ENCODE measurements at regions not wholly inside any gene's neighbourhood (a gene's known extent, or its start where the extent isn't known, plus 50 kb on each side); places are given as distances from the start of the nearest gene placed in this dataset.

DNA sequence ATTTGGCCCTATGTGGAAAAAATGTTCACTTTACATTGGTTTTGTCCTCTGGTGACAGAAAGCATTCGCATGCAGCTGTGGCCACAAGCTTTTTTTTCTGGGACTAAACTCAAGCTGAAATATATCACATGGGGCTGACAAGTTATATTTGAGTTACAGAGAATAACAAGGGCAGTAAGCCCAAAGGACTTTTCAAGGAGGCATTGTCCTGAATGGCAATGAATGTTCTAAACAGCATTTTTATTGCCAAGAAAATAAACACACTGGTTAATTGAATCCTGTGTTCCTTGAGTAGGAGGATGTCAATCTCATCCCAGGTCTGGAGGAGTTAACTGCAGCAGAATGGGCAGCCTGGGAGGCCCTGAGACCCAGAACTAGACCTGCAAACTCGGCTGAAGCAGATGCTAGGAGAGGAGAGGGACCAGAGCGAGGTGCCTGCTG lies 114.5 kb downstream of the COPRS start:
- H3K27me3 ChIP-seq = no peaks in the 10 kb centered on the region
- H3K4me3 ChIP-seq = no peak overlapping the region
- no peak for DNase-seq (ENCODE audit: extremely low spot score)
- H3K4me1 ChIP-seq = peaks cover 34 to 70% (median 55%) of the 10 kb centered on the region in 4 donors
- no peaks in the 10 kb centered on the region for H3K9me3 ChIP-seq
- peak overlapping the region; percentile 16 to 40 (median 33) for H3K27ac ChIP-seq (replicated peaks in 1 of 4)
- intact Hi-C loops (cut with DNase I) = loop anchor here (5.0 to 10.0 kb wide), 2 partner anchors 100 to 182 kb away; no protein-coding TSS in a partner anchor
- TF ChIP-seq POLR2A (IDR thresholded peaks at IDR 0.05; ENCODE audit: low read depth) (no peak), POLR2AphosphoS5 (IDR thresholded peaks at IDR 0.05) (no peak), EP300 (IDR thresholded peaks at IDR 0.05) (no peak)
- TF ChIP-seq, protein P1, sequence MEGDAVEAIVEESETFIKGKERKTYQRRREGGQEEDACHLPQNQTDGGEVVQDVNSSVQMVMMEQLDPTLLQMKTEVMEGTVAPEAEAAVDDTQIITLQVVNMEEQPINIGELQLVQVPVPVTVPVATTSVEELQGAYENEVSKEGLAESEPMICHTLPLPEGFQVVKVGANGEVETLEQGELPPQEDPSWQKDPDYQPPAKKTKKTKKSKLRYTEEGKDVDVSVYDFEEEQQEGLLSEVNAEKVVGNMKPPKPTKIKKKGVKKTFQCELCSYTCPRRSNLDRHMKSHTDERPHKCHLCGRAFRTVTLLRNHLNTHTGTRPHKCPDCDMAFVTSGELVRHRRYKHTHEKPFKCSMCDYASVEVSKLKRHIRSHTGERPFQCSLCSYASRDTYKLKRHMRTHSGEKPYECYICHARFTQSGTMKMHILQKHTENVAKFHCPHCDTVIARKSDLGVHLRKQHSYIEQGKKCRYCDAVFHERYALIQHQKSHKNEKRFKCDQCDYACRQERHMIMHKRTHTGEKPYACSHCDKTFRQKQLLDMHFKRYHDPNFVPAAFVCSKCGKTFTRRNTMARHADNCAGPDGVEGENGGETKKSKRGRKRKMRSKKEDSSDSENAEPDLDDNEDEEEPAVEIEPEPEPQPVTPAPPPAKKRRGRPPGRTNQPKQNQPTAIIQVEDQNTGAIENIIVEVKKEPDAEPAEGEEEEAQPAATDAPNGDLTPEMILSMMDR (IDR thresholded peaks at IDR 0.05) = no peak
- no peaks in the 10 kb centered on the region for H3K36me3 ChIP-seq
- WGBS = 36% methylated on average over 3 of the region's 3 CpGs

GRCh38 chr17:31743797-31744196 lies 115.2 kb downstream of the COPRS start:
- Histone ChIP-seq H3K36me3 (no peaks in the 10 kb centered on the region), H3K9me3 (no peaks in the 10 kb centered on the region), H3K4me1 (peaks cover 39 to 78% (median 62%) of the 10 kb centered on the region in 4 donors), H3K27me3 (no peaks in the 10 kb centered on the region), H3K27ac (replicated peaks in 1 of 4) (peak overlapping the region in 1 of 4 donors; percentile 35), H3K4me3 (no peak overlapping the region)
- TF ChIP-seq EP300 (IDR thresholded peaks at IDR 0.05) = no peak
- TF ChIP-seq, protein P1 (IDR thresholded peaks at IDR 0.05) = no peak
- no peak for TF ChIP-seq POLR2AphosphoS5 (IDR thresholded peaks at IDR 0.05)
- no peak for TF ChIP-seq POLR2A (IDR thresholded peaks at IDR 0.05; ENCODE audit: low read depth)
- no peak for DNase-seq (ENCODE audit: extremely low spot score)
- 48% methylated on average over 2 of the region's 2 CpGs for WGBS
- intact Hi-C loops (cut with DNase I) = loop anchor here (5.0 to 10.0 kb wide), 2 partner anchors 101 to 181 kb away; no protein-coding TSS in a partner anchor

DNA sequence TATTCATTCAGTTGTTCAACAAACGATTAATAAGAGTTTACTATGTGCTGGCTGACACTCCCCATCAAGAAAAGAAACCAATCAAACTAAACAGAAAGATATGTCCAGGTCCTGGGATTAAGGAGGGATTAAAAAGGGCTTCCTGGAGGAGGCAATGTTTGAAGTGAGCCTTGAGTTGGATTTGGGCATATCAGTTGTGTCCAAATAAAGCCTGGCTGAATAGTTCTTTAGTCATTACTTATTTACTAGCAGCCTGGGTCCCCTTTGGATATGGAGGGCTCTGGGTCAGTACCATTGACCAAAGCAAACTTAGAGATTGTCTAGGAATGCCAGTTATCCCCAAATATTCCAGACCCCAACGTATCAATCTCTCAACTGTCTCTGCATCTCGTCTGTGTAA lies 117.7 kb downstream of the COPRS start:
- no peaks in the 10 kb centered on the region for H3K27me3 ChIP-seq
- no peaks in the 10 kb centered on the region for H3K36me3 ChIP-seq
- DNase-seq (ENCODE audit: extremely low spot score) = no peak
- TF ChIP-seq POLR2A (IDR thresholded peaks at IDR 0.05; ENCODE audit: low read depth) (no peak), POLR2AphosphoS5 (IDR thresholded peaks at IDR 0.05) (no peak), EP300 (IDR thresholded peaks at IDR 0.05) (no peak)
- TF ChIP-seq, protein P1 (IDR thresholded peaks at IDR 0.05) = no peak
- 79% methylated on average over 3 of the region's 3 CpGs for WGBS
- intact Hi-C loops (cut with DNase I) = loop anchor here (5.0 to 10.0 kb wide), 2 partner anchors 103 to 179 kb away; no protein-coding TSS in a partner anchor
- peak overlapping the region; percentile 57 to 77 (median 66) for H3K27ac ChIP-seq (replicated peaks in 1 of 4)
- no peak overlapping the region for H3K4me3 ChIP-seq
- H3K9me3 ChIP-seq = no peaks in the 10 kb centered on the region
- peaks cover 50 to 92% (median 80%) of the 10 kb centered on the region in 4 donors for H3K4me1 ChIP-seq

DNA sequence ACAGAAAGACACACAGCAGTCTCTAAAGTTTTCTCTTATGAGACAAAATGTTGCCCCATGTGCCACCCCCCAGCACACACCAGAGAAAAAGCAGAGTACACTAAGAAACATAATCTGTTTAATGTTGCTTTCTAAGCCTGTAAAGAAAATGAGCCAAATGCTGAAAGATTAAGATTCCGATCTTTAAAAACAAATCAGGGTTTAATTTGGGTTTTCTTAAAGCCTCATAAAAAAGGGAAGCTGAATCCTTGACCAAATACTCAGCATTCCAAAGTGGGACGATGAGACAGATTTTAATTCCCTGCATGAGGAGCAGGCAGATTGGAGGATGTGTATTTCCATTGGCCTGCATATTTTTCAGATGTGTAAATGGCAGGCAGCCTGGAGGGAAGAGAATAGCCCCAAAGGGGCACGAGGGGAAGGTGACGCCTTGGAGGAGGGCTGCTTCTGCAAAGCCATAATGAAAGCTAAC lies 118.4 kb downstream of the COPRS start:
- Histone ChIP-seq H3K4me3 (no peak overlapping the region), H3K36me3 (no peaks in the 10 kb centered on the region), H3K4me1 (peaks cover 50 to 87% (median 73%) of the 10 kb centered on the region in 4 donors), H3K9me3 (no peaks in the 10 kb centered on the region), H3K27ac (replicated peaks in 1 of 4) (peak overlapping the region; percentile 57 to 77 (median 66)), H3K27me3 (no peaks in the 10 kb centered on the region)
- intact Hi-C loops (cut with DNase I) = loop anchor here (5.0 to 10.0 kb wide), 2 partner anchors 104 to 178 kb away; no protein-coding TSS in a partner anchor
- WGBS = 29% methylated on average over 4 of the region's 4 CpGs
- DNase-seq (ENCODE audit: extremely low spot score) = no peak
- TF ChIP-seq POLR2AphosphoS5 (IDR thresholded peaks at IDR 0.05) = peak in 1 of 2 donors; percentile 45
- TF ChIP-seq EP300 (IDR thresholded peaks at IDR 0.05) = no peak

DNA sequence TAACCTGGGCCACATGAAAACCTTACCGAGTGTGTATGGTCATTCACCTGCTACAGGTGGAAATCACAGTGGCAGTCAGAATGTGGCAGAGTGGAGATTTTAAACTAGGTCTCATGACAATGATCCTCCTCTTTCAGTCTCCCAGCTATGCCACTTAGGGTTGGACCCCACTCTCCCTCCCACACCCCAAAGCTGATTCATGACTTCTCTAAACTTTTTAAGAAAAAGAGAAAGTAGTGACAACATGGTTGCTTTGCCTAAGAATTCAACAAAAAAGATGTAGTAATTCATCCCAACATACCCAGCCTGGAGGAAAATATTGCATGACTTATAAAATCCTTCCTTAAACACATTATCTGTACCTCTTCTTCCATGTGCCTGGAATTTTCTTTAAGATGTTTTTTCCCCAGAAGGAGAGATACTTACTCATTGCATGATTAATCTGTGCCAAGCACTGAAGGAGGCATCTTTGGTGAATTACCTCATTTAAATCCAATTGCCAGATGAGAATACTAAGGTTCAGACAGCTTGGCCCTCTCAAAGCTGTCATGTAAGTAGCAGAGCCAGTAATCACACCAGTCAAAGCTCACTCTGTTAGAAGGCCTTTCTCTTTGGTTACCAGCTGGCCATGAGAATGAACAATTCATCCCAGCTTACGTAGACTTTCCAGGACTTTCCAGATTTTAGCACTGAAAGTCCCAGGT lies 119.9 kb downstream of the COPRS start:
- intact Hi-C loops (cut with DNase I) = loop anchor here (5.0 to 10.0 kb wide), 2 partner anchors 42 to 46 kb away; no protein-coding TSS in a partner anchor
- Histone ChIP-seq H3K36me3 (no peaks in the 10 kb centered on the region), H3K4me3 (no peak overlapping the region), H3K27ac (replicated peaks in 1 of 4) (peak overlapping the region; percentile 57 to 77 (median 66)), H3K4me1 (peaks cover 41 to 72% (median 63%) of the 10 kb centered on the region in 4 donors), H3K9me3 (no peaks in the 10 kb centered on the region), H3K27me3 (no peaks in the 10 kb centered on the region)
- DNase-seq (ENCODE audit: extremely low spot score) = no peak
- peak in 1 of 2 donors; percentile 39 for TF ChIP-seq POLR2AphosphoS5 (IDR thresholded peaks at IDR 0.05)
- no peak for TF ChIP-seq POLR2A (IDR thresholded peaks at IDR 0.05; ENCODE audit: low read depth)
- WGBS = 82% methylated on average over 2 of the region's 2 CpGs

Measured in esophagus muscularis mucosa (tissue), 4 donors.